GM12892 (cell line): ENCODE measurements at regions not wholly inside any gene's neighbourhood (a gene's known extent, or its start where the extent isn't known, plus 50 kb on each side); places are given as distances from the start of the nearest gene placed in this dataset.
"Not testable (repeated sequence)": the region's sequence is repeated elsewhere in the genome, so short reads cannot be mapped to it uniquely, and the experiment has no call there.

ENCODE experiments used
- DNase-seq: peaks from one replicate; pipeline ENCODE4 v3.0.0; 2011; ENCODE audit not compliant: insufficient read length
- FAIRE-seq: peaks from 2 replicates; lab custom pipeline; 2011; peaks lifted over from hg19 to GRCh38; lab: Jason Lieb, UNC
- POLR2A ChIP-seq: IDR thresholded peaks from 2 replicates; pipeline ENCODE4 v1.6.1; 2011; ENCODE audit warnings: low read depth, low read length, control low read depth
- POLR2AphosphoS5 ChIP-seq: IDR thresholded peaks from 2 replicates; pipeline ENCODE4 v1.6.1; 2011; ENCODE audit warnings: low read depth, low read length, control low read depth
- TAF1 ChIP-seq: IDR thresholded peaks from 2 replicates; pipeline ENCODE4 v1.6.1; 2011; ENCODE audit warnings: low read depth, mild to moderate bottlenecking, control low read depth, low read length, borderline replicate concordance

DNA sequence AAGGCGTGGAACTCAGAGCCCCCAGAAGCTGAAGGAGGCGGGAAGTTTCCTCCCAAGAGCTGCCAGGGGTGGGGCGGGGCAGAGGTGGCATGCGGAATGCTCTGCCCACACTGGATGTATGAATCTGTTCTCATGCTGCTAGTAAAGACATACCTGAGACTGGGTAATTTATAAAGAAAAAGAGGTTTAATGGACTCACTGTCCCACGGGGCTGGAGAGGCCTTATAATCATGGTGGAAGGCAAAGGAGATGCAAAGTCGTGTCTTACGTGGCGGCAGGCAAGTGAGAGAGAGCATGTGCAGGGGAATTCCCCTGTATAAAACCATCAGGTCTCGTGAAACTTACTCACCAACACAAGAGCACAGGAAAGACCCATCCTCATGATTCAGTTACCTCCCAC is 57.6 kb downstream of the SMIM38 start:
- DNase-seq (no peak), FAIRE-seq (peak; percentile 64)
- TF ChIP-seq TAF1 (no peak), POLR2A (no peak), POLR2AphosphoS5 (no peak)

DNA sequence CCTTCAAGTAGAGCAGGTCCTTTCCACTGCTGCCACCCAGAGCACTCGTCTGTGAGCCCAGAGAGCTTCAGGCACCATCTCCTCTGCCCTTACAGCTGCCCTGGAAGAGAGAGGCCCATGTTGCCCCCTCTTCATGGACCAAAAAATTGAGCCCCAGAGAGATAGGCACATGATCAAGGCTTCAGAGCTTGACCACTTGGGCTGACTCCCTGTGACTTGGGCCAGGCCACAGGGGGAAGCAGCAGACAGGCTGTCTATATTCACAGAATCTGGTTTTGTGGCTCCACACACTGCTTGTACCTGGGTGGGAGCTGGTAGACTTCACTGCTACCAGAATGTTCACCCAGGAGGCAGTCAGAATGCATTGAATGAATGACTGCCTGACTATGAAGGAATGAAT is 58.2 kb downstream of the SMIM38 start:
- DNase-seq: no peak
- no peak for FAIRE-seq

DNA sequence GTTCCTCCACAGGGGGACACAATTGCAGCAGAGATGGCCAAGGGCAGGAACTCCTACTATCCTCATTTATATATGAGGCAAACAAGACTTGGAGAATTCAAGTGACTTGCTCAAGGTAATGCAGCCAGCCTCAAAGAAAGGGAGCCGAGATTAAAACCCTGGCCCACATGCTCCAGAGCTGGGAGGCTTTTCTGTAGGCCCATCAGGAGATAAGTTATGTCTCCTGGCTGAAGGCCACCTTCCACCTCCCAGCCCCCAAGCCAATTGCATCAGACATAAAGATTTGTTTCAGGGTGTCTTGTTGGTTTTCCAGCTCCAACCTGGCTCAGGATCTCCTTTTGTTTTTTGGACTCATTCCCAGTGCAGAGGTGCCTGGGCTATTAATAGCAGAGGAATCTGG is 59.5 kb downstream of the SMIM38 start:
- FAIRE-seq (no peak), DNase-seq (no peak)
- no peak for TF ChIP-seq TAF1
- no peak for TF ChIP-seq POLR2AphosphoS5
- TF ChIP-seq POLR2A: no peak

More for the DNA sequence above, 58.2 kb downstream of the SMIM38 start:
- TF ChIP-seq POLR2AphosphoS5 (no peak), TAF1 (no peak), POLR2A (no peak)

DNA sequence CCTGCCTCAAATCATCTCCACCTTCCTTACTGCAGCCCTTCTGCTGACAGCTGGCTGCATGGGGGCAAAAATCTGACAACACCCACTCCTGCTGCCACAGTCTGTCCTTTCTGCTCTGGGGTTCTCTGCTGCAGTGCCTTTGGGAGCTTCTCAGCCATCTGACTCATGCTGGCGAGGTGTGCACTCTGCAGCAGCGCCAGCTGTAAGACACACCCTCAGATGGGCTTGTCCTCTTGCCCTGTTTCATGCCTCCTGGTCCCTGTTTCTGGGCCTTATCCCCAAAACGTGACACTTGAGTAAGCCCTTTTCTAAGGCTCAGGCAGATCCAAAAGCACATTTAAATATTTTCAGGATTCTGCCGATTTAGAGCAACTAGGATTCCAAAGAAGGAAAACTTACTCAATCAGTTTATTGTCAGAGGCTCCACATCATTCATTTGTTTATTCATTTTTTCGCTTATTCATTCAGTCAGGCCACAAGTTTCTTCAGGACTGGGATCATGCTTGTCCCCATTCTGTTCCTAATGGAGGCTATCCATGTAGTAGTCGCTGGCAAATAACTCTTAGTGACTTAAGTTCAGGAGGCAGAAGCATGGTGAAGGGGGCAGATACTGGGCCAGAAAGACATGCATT is 60.2 kb downstream of the SMIM38 start:
- DNase-seq (no peak), FAIRE-seq (no peak)
- no peak for TF ChIP-seq TAF1
- TF ChIP-seq POLR2AphosphoS5: no peak
- TF ChIP-seq POLR2A: no peak

DNA sequence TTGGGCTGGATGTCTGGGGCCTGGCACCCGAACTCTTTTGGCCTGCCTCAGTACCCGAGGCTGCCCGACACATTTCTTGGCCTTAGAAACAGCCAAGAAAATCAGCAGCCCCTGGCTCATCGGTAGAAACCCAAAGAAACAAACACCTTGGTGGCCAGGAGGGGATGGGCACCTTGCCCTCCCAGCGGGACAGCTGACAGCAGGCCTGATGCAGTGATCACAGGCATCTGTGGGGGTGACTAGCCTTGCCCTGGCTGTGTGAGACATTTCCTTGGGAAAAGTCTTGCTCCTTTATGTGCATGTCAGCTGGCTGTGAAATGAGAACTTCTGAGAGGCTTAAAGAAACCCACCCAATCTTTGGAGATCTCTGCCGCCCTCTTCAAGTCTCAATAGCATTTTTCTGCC is 60.9 kb downstream of the SMIM38 start:
- TF ChIP-seq TAF1 (no peak), POLR2AphosphoS5 (no peak), POLR2A (no peak)
- FAIRE-seq (no peak), DNase-seq (no peak)

DNA sequence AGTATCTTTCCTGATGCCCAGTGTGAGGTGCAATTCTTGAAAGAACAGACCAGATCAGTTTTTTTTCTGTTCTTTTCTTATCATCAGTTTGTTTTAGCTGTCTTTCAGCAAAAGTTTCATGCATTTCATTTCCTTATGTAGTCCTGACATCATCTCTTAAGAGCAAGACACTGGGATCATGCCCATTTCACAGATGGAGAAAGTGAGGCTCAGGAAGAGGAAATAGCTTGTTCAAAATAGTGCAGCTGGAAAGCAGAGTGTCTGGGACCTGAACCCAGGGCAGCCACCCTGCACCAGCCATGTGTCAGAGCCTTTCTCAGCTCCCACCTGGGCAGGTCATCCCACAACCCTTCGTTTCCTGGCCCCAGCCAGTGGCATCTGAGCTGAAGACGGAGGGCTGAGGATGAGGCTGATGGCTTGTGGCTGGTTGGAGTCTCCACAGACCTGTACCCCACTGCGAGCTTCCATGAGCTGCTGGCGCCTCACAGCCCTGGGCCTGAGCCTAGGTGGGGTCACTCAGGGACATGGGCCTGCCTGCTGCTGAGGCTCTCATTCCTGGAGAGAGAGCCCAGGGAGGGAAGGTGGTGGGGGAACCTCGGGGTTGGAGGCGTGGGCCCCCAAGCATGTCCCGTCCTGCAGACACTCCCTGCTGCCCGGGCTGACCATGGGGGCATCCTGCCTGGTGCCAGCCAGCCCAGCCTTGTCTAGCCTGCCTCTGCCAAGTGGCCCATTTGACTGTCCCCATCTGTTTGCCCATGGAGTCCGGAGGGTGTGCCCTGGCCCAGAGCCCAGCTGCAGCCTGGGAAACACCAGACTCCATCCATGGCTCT is 61.8 kb downstream of the SMIM38 start:
- DNase-seq (no peak), FAIRE-seq (no peak)
- TF ChIP-seq POLR2AphosphoS5: no peak
- no peak for TF ChIP-seq POLR2A
- no peak for TF ChIP-seq TAF1

DNA sequence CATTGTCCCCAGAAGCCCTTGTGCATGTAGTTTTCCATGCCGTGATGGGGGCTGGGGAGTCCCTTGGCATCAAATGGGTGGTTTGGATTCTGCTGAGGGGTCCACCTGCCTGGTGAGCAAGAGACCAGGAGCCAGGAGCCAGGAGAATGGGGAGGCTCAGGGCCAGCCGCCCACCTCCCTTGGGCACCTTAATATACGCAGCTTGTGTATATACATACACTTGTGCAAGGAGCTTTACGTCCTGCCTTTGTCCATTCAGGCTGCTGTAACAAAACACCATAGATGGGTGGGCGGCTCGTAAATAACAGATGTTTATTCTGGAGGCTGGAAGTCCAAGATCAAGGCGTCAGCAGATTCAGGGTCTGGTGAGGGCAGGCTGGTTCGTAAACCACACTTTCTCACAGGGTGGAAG is 62.5 kb downstream of the SMIM38 start:
- DNase-seq (no peak), FAIRE-seq (no peak)
- TF ChIP-seq POLR2AphosphoS5: no peak
- no peak for TF ChIP-seq POLR2A
- TF ChIP-seq TAF1: no peak

DNA sequence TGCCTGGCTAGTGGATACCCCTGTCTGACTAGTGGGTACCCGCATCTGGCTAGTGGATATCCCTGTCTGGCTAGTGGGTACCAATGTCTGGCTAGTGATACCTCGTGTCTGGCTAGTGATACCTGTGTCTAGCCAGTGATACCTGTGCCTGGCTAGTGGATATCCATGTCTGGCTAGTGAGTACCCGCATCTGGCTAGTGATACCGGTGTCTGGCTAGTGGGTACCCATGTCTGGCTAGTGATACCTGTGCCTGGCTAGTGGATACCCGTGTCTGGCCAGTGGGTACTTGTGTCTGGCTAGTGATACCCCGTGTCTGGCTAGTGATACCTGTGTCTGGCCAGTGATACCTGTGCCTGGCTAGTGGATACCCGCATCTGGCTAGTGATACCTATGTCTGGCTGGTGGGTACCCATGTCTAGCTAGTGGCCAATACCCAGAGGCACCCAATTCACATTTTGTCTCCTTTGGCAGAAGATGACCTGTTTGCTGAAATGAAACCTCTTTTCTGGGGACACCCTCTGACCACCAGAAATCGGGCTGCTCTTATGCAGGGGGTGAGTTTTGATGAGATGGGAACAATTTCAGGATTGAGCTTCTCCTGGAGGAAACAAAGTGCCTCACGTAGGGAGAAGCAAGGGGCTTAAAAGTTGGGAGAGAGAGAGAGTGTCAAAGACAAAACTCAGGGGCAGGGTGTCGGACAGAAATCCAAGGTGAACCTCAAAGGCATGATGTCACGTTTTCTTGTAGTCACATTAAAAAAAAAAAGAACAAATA is 63.4 kb downstream of the SMIM38 start:
- DNase-seq: no peak
- TF ChIP-seq POLR2AphosphoS5 (no peak), POLR2A (no peak), TAF1 (no peak)
- FAIRE-seq: no peak

DNA sequence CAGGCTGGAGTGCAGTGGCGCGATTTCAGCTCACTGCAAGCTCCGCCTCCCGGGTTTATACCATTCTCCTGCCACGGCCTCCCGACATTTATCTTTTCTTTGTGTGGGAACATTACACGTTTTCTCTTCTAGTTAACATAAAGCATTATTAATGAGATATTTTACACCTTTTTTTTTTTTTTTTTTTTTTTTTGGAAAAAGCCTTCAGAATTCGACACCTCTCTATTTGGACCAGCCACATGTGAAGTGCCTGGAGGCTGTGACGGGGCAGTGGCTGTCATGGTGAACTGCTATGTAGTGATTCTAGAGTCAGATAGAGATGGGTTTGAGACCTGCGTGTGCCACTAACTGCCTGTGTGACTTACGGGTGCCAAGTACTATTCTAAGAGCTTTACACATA is 64.3 kb downstream of the SMIM38 start:
- DNase-seq (no peak), FAIRE-seq (no peak)
- TF ChIP-seq TAF1 (no peak), POLR2AphosphoS5 (no peak), POLR2A (no peak)

DNA sequence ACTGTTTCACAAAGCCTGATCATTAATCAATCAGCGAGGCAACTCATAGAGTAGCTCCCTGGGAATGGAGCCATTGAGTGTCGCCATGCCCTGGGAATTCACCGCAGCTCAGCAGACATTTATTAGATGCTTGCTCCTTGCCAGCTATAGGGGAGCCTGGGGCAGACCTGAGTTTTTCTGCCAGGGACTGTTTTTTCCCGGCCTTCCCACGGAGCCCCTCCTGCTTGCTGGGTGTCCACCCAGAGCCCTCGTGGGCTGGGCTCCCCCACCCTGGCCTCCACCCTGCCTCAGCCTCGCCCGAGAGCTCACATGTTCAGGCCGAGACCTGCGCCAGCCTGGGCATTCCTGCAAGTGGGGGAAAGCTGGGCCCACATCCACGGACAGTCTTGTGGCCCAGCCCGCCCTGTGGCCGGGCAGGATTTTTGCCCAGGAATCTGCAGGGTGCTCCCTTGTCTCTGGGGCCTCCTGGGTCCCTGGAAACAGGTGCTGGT is 64.9 kb downstream of the SMIM38 start:
- TF ChIP-seq POLR2A (no peak), POLR2AphosphoS5 (no peak), TAF1 (no peak)
- no peak for DNase-seq
- no peak for FAIRE-seq

DNA sequence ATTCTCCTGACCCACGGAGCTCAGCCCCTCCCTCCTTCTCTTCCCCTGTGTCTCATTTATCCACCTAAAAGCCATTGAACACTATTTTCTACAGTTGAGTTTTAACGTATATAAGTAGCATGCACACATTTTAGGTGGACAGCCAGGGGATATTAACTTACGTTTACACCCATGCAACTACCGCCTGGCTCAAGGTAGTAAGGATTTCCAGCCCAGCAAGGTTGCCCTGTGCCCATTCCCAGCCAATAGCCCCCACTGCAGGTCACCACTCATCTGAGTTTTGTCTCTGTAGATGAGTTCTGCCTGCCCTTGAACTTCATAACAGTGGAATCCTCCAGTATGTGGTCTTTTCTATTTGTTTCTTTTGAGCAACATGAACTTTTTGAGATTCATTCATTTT is 65.4 kb downstream of the SMIM38 start:
- FAIRE-seq (no peak), DNase-seq (no peak)
- no peak for TF ChIP-seq TAF1
- TF ChIP-seq POLR2A: no peak
- TF ChIP-seq POLR2AphosphoS5: no peak

DNA sequence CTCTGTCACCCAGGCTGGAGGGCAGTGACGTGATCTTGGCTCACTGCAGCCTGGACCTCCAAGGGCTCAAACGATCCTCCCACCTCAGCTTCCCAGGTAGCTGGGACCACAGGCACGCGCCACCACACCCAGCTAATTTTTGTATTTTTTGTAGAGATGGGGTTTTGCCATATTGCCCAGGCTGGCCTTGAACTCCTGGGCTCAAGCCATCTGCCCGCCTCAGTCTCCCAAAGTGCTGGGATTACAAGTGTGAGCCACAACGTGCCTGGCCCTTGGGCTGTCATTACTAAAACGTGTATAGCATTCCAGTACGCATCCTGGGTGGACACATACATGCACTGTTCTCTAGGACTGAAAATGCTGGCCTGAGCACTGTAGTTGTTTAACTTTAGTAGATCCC is 65.9 kb downstream of the SMIM38 start:
- not testable (repeated sequence) for FAIRE-seq, DNase-seq
